HG03354 (cell line): ENCODE measurements at regions not wholly inside any gene's neighbourhood (a gene's known extent, or its start where the extent isn't known, plus 50 kb on each side); places are given as distances from the start of the nearest gene placed in this dataset.

Source experiments
- ATAC-seq: cut with Tn5 transposase; IDR thresholded peaks from one replicate; pipeline ENCODE4 v1.9.1; 2021; ENCODE audit warnings: mild to moderate bottlenecking; ENCODE audit not compliant: unreplicated experiment, poor library complexity, severe bottlenecking

DNA sequence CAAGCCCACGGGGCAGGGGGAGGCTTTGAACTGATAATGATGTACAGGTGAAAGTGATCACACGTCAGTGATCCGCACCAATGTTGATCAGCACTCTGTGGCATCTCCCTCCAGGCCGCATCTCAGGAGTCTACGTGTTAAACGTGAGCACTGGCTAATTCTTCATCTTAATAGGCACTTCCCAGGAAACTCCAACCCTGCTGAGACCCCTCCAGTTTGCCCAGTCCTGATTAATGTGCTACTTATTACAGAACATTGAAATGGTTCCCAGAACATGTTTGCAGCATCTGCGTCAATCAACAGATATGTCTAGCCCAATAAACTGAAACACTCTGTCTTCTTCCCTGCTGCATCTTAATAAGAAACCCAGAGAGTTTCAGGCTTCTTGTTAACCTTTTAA is 298.4 kb downstream of the DEPDC1B start:
- ATAC-seq: no peak

DNA sequence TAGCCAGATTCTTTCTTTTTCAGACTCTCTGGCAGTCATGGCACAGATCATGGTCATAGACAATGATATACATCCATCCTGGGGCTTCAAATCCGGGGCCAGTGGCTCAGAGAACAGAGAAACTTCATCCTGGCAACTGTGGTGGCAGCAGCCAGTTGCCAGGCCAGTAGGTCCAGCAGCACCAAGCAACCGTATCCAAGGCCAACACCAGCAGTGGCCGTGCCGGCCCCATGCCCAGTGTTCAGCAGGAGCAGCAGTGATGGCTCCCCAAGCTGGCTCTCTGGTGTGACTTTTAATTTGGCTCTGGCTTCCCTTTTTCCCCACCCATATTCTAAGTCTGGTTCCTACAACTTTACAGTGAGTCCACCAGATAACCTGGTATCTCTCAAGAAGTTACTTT is 300.5 kb downstream of the DEPDC1B start:
- no peak for ATAC-seq

DNA sequence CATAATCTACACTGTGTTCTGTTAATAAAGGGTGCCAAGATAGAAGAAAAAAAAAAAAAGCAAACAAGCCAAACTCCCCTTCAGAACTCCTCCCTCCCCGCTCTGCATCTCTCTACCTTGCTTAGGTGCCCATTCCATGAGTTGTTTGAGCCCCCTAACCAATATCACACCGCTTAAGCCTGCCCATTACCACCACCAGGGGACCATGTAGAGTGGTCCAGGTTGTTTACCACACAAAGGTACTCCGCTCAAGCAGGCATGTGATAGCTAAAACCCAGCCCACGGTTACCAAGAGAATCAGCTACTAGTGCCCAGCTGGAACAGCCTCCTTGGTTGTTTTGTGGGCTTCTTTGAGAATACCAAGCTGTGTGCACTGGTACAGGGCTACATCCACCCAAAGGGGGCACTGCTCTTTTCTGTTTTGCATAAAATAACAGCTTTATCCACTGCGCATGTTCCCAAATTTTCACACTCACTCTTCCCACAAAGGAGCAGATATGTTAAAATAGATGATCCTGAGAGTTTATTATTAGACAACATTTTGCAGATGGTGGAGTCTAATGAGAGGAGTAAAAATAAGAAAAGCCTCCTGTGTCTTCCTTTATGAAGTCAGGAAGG is 304.1 kb downstream of the DEPDC1B start:
- no peak for ATAC-seq

DNA sequence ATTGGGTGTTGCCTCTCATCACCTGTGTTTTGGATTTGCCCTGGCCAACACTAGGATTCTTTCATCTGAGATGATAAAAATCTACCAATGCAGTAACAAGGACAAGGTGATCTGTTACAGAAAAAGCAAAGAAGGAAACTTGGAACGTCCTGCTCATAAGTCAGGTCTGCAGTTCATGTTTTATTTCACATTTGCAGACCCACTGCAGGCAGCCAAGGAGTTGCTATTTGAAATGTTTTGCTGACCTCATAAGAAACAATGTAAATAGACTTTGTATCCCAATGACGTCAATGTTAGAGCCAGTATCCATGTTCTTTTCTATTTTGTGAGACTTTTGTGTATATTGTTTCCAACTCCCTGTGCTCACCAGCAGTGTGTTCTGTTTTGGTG is 312.9 kb downstream of the DEPDC1B start:
- ATAC-seq: no peak

GRCh38 chr5:60386436-60387050 is 313.4 kb downstream of the DEPDC1B start:
- ATAC-seq: no peak

- ATAC-seq: no peak
These were observed 317.2 kb downstream of the DEPDC1B start for GRCh38 chr5:60382716-60383115.

- no peak for ATAC-seq
These were observed 320.1 kb downstream of the DEPDC1B start for GRCh38 chr5:60379907-60380306.

DNA sequence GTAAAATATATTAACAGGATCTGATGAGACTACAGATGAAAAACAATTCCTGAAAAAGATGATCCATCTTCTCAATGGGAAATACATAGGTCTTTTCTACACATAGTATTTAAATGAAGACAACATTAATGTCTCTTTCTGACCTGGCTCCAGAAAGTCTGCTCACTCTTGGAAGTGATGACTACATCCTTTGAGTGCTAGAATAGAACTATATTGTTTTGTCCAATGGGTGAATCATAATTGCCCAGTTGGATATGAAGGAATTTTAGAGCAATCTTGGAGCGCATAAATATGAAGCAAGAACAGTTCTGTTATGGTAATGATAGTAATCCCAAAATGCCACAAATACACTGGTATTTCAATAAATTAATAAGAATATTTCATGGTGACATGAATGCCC is 322.1 kb downstream of the DEPDC1B start:
- no peak for ATAC-seq

- no peak for ATAC-seq
These were observed 323.1 kb downstream of the DEPDC1B start for GRCh38 chr5:60376860-60377259.

GRCh38 chr5:60374409-60374808 is 325.6 kb downstream of the DEPDC1B start:
- ATAC-seq: no peak

GRCh38 chr5:60372786-60373185 is 327.2 kb downstream of the DEPDC1B start:
- no peak for ATAC-seq

DNA sequence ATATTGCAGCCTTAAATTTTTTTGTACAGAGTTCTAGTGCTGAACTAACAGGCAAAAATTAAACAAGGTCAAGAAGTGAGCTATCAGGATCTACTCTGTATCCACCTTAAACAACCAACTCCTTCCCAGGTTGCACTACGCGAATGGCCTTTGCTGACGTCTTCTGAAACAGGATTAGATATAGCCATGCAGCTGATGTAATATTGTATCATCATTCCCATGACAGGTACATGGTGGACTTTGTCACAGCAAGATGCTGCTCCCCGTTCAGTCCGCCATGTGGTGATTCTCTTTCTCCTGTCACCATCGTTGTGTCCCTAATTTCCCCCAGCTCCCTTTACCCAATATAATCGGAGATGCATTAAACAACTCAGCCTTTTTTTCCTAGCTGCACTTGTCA is 328.9 kb downstream of the DEPDC1B start:
- ATAC-seq: no peak

DNA sequence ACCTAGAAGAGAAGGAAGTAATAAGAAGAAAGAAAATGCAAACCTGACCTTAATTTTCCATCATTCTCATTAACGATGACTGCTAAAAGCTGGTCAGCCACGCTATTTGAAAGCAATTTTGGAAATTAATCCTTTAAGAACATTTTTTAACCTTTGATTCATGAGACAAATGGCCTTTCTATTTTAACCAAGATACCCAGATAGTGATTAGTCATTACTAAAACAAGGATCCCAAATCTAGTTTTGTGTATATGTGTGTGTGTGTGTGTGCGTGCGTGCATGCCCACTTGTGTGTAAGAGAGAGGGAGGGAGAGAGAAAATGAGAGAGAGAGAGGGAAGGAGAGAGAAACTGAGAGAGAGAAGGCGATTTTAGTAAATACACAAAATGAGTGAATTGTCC is 329.5 kb downstream of the DEPDC1B start:
- no peak for ATAC-seq

- no peak for ATAC-seq
These were observed 330.6 kb downstream of the DEPDC1B start for GRCh38 chr5:60369391-60369790.

GRCh38 chr5:60368100-60368499 is 331.9 kb downstream of the DEPDC1B start:
- ATAC-seq: no peak

GRCh38 chr5:60366489-60366888 is 333.5 kb downstream of the DEPDC1B start:
- no peak for ATAC-seq

GRCh38 chr5:60365001-60365400 is 335.0 kb downstream of the DEPDC1B start:
- no peak for ATAC-seq

- no peak for ATAC-seq
These were observed 337.8 kb downstream of the DEPDC1B start for GRCh38 chr5:60362158-60362557.

DNA sequence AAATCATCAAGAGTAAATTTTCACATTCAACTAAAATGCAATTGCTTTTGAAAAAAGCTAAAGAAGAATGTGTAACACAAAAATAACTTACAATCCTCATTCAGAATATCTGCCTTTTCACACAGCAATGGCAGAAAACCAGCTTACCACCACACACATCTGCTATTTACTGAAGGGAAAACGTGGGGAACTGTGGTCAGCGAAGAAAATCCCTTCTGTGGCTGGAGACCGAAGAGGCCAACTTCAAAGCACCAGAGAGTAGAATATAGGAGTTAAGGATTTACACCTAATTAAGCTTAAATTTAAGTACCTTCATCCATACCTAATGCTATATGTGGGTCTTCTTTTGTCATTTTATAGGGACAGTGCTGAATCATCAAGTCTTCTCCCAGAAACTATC is 339.6 kb downstream of the DEPDC1B start:
- no peak for ATAC-seq

DNA sequence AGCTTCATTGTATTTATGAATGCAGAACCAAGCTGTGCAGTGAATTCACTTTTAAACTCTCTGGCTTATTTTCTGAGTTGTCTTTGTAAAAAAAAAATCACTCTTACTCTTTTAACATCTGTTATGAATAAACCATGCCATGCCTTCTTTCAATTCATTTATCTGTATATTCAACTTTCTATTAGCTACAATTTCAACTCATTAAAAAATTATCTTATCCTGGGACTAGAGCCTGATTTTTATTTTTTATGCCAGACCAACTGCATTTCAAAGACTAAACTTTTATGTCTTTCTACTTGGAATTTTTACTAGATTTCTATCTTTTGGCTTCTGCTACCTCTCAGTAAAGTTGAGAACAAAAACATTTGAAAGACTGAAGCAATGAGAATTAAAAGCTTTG is 342.7 kb downstream of the DEPDC1B start:
- ATAC-seq: no peak

GRCh38 chr5:60356745-60357144 is 343.2 kb downstream of the DEPDC1B start:
- no peak for ATAC-seq

- ATAC-seq: no peak
These were observed 344.8 kb downstream of the DEPDC1B start for GRCh38 chr5:60355181-60355580.
